Neural progenitor cell (in vitro differentiated cells): ENCODE measurements at regions not wholly inside any gene's neighbourhood (a gene's known extent, or its start where the extent isn't known, plus 50 kb on each side); places are given as distances from the start of the nearest gene placed in this dataset.

Source experiments
- CTCF ChIP-seq: fragments of 200-600 bp; sonication (generic); IDR thresholded peaks from 2 replicates; pipeline ENCODE4 v1.5.1; 2017; ENCODE audit warnings: antibody characterized with exemption, mild to moderate bottlenecking
- EZH2 ChIP-seq: fragments of 200-600 bp; sonication (generic); IDR thresholded peaks from 2 replicates; pipeline ENCODE4 v1.6.1; 2017; ENCODE audit warnings: antibody characterized with exemption, mild to moderate bottlenecking, moderate library complexity
- EZH2phosphoT487 ChIP-seq: fragments of 200-600 bp; sonication (generic); IDR thresholded peaks from 2 replicates; pipeline ENCODE4 v1.6.1; 2017; ENCODE audit warnings: antibody characterized with exemption

GRCh38 chr2:66122516-66122915 is 312.4 kb upstream of the MEIS1 start:
- TF ChIP-seq CTCF, result no peak
- no peak for TF ChIP-seq EZH2phosphoT487
- TF ChIP-seq EZH2, result no peak
